IPS-20b (cell line): ENCODE measurements at regions not wholly inside any gene's neighbourhood (a gene's known extent, or its start where the extent isn't known, plus 50 kb on each side); places are given as distances from the start of the nearest gene placed in this dataset.

Source experiments
- H3K27ac ChIP-seq: one replicate; pipeline ENCODE4 v1.5.1; 2013; ENCODE audit warnings: low read length
- H3K27me3 ChIP-seq: 2 replicates; pipeline ENCODE4 v1.6.1; 2013; ENCODE audit warnings: mild to moderate bottlenecking, low read length, inconsistent platforms; ENCODE audit not compliant: insufficient read depth
- H3K36me3 ChIP-seq: 2 replicates; pipeline ENCODE4 v1.6.1; 2013; ENCODE audit warnings: low read depth, mild to moderate bottlenecking, inconsistent platforms, low read length, moderate library complexity; ENCODE audit not compliant: insufficient read depth
- H3K4me1 ChIP-seq: 2 replicates; pipeline ENCODE4 v1.6.1; 2013; ENCODE audit warnings: mild to moderate bottlenecking, control low read depth, inconsistent platforms, low read length, moderate library complexity; ENCODE audit not compliant: insufficient read depth
- H3K4me3 ChIP-seq: 2 replicates; pipeline ENCODE4 v1.5.1; 2013; ENCODE audit warnings: mild to moderate bottlenecking, low read length, inconsistent platforms
- H3K9ac ChIP-seq: 2 replicates; pipeline ENCODE4 v1.6.1; 2013; ENCODE audit warnings: low read depth, mild to moderate bottlenecking, inconsistent platforms, low read length, moderate library complexity
- H3K9me3 ChIP-seq: 2 replicates; pipeline ENCODE4 v1.6.1; 2013; ENCODE audit warnings: mild to moderate bottlenecking, low read depth, low read length, inconsistent platforms; ENCODE audit not compliant: insufficient read depth

- Histone ChIP-seq H3K27me3 (no peaks in the 10 kb centered on the region), H3K9ac (no peak overlapping the region), H3K4me1 (peaks cover 5% of the 10 kb centered on the region; the same call in 1 of the 2 replicates), H3K36me3 (no peaks in the 10 kb centered on the region), H3K27ac (no peak overlapping the region), H3K4me3 (no peak overlapping the region), H3K9me3 (no peaks in the 10 kb centered on the region)
Observed at GRCh38 chr5:115469904-115470516, 74.6 kb downstream of the FEM1C start.

- Histone ChIP-seq H3K4me3 (no peak overlapping the region), H3K36me3 (no peaks in the 10 kb centered on the region), H3K27me3 (no peaks in the 10 kb centered on the region), H3K9me3 (no peaks in the 10 kb centered on the region), H3K27ac (no peak overlapping the region), H3K4me1 (peaks cover 5% of the 10 kb centered on the region; the same call in 1 of the 2 replicates), H3K9ac (no peak overlapping the region)
Observed at GRCh38 chr5:115467628-115468027, 76.9 kb downstream of the FEM1C start.

GRCh38 chr5:115465431-115465830 is 79.1 kb downstream of the FEM1C start:
- H3K27ac ChIP-seq: no peak overlapping the region
- H3K4me1 ChIP-seq: peaks cover 3% of the 10 kb centered on the region; the same call in 1 of the 2 replicates
- no peak overlapping the region for H3K9ac ChIP-seq
- no peak overlapping the region for H3K4me3 ChIP-seq
- no peaks in the 10 kb centered on the region for H3K9me3 ChIP-seq
- H3K36me3 ChIP-seq: no peaks in the 10 kb centered on the region
- no peaks in the 10 kb centered on the region for H3K27me3 ChIP-seq

- no peaks in the 10 kb centered on the region for H3K27me3 ChIP-seq
- H3K4me1 ChIP-seq: peaks cover 7% of the 10 kb centered on the region; the same call in 1 of the 2 replicates
- H3K9me3 ChIP-seq: no peaks in the 10 kb centered on the region
- no peak overlapping the region for H3K9ac ChIP-seq
- no peak overlapping the region for H3K27ac ChIP-seq
- H3K4me3 ChIP-seq: no peak overlapping the region
- no peaks in the 10 kb centered on the region for H3K36me3 ChIP-seq
Observed at GRCh38 chr5:115463983-115464382, 80.6 kb downstream of the FEM1C start.

DNA sequence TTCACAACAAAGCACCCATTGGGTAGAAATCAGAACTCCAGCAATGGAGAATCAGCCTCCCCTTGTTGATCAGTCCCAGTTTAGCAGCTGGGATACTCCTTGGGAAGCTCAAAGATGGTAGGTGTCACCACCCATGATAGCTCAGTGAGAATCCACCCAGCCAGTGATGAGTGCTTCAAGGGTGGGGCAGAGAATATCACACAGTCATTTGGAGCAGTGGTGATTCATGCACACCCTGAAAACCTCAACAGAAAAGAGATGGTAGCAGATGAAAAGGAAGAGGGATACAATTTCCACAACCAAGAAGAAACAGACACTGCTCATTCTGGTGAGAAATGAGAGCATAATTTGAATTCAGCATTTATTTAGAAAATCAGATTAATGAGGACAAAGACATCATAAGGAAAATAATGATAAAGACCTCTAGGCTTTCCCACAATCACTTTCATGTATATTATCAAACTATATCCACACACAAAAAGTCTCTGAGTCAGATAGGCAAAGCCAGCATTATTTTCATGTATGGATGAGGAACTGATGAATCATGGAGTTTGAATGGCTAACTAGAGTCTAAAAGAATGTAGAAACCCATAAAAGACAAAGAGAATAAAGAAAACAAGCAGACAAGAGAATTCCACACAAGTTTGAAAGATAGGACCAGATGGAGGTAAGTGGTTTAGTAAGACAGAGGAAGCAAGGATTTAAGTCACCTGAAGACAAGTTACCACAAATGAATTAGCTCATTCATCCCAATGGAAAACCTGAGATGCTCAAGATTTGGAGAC is 82.9 kb downstream of the FEM1C start:
- H3K9me3 ChIP-seq: no peaks in the 10 kb centered on the region
- no peak overlapping the region for H3K9ac ChIP-seq
- H3K27ac ChIP-seq: no peak overlapping the region
- H3K4me3 ChIP-seq: no peak overlapping the region
- H3K36me3 ChIP-seq: no peaks in the 10 kb centered on the region
- H3K4me1 ChIP-seq: peaks cover 7% of the 10 kb centered on the region; the same call in 1 of the 2 replicates
- no peaks in the 10 kb centered on the region for H3K27me3 ChIP-seq

- no peaks in the 10 kb centered on the region for H3K36me3 ChIP-seq
- H3K9ac ChIP-seq: no peak overlapping the region
- no peaks in the 10 kb centered on the region for H3K27me3 ChIP-seq
- H3K4me1 ChIP-seq: peaks cover 7% of the 10 kb centered on the region; the same call in 1 of the 2 replicates
- H3K27ac ChIP-seq: no peak overlapping the region
- H3K4me3 ChIP-seq: no peak overlapping the region
- no peaks in the 10 kb centered on the region for H3K9me3 ChIP-seq
Observed at GRCh38 chr5:115461093-115461492, 83.5 kb downstream of the FEM1C start.

GRCh38 chr5:115460472-115460871 is 84.1 kb downstream of the FEM1C start:
- Histone ChIP-seq H3K27me3 (no peaks in the 10 kb centered on the region), H3K4me1 (peaks cover 7% of the 10 kb centered on the region; the same call in 1 of the 2 replicates), H3K27ac (no peak overlapping the region), H3K9ac (no peak overlapping the region), H3K36me3 (no peaks in the 10 kb centered on the region), H3K4me3 (no peak overlapping the region), H3K9me3 (no peaks in the 10 kb centered on the region)

DNA sequence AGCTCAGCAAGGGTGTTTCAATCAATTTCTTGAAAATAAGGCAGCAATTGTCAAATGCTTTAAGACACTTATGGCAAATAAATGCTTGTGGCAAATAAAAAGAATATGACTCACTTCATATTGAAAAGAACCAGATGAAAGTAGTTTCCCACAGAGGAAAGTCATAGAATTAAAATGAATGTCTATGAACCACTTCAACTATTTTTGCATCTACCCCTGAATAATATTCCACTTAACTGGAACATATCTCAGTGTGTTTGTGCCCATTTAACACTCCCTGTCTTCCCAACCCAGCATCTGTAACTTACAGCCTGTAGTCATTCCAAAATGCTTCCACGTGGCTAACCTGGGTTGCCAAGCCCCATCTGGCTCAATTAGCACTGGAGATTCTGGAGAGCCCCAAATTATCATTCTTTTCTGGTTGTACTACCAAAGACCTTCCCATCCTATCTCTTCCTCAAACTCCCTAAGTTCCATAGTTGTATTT is 84.7 kb downstream of the FEM1C start:
- H3K4me3 ChIP-seq: no peak overlapping the region
- H3K27ac ChIP-seq: no peak overlapping the region
- H3K27me3 ChIP-seq: no peaks in the 10 kb centered on the region
- H3K36me3 ChIP-seq: no peaks in the 10 kb centered on the region
- H3K9ac ChIP-seq: no peak overlapping the region
- H3K4me1 ChIP-seq: peaks cover 7% of the 10 kb centered on the region; the same call in 1 of the 2 replicates
- H3K9me3 ChIP-seq: no peaks in the 10 kb centered on the region

- no peak overlapping the region for H3K27ac ChIP-seq
- H3K36me3 ChIP-seq: no peaks in the 10 kb centered on the region
- H3K4me1 ChIP-seq: peaks cover 7% of the 10 kb centered on the region; the same call in 1 of the 2 replicates
Observed at GRCh38 chr5:115458416-115458815, 86.2 kb downstream of the FEM1C start.

GRCh38 chr5:115458003-115458409 is 86.6 kb downstream of the FEM1C start:
- H3K9ac ChIP-seq: no peak overlapping the region

More at GRCh38 chr5:115458416-115458815, 86.2 kb downstream of the FEM1C start:
- Histone ChIP-seq H3K27me3 (no peaks in the 10 kb centered on the region), H3K9ac (no peak overlapping the region), H3K4me3 (no peak overlapping the region), H3K9me3 (no peaks in the 10 kb centered on the region)

DNA sequence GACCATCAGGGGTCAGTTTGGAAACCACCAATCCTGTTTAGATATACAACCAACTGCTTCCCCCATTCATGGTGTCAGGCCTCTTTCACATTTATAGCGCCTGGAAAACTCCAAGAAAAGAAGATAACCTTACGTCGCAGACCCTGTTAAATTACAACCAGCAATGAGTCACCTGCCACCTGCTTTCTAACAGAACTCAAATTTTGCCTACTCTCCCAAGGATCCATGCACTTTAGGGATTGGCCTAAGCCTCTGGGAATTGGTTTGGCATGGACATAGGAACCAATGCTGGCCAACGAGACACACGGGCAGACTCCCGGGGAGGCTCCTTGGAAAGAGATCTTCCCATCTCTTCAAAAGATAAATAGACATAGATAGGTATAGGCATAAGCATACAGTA is 87.0 kb downstream of the FEM1C start:
- Histone ChIP-seq H3K9ac (no peak overlapping the region), H3K27me3 (no peaks in the 10 kb centered on the region), H3K4me1 (peaks cover 7% of the 10 kb centered on the region; the same call in 1 of the 2 replicates), H3K27ac (no peak overlapping the region), H3K36me3 (no peaks in the 10 kb centered on the region), H3K9me3 (no peaks in the 10 kb centered on the region), H3K4me3 (no peak overlapping the region)

More at GRCh38 chr5:115458003-115458409, 86.6 kb downstream of the FEM1C start:
- no peak overlapping the region for H3K4me3 ChIP-seq
- no peaks in the 10 kb centered on the region for H3K9me3 ChIP-seq
- H3K27ac ChIP-seq: no peak overlapping the region
- H3K27me3 ChIP-seq: no peaks in the 10 kb centered on the region
- no peaks in the 10 kb centered on the region for H3K36me3 ChIP-seq
- H3K4me1 ChIP-seq: peaks cover 7% of the 10 kb centered on the region; the same call in 1 of the 2 replicates
